Pancreas (tissue), 10 donors: ENCODE measurements at regions not wholly inside any gene's neighbourhood (a gene's known extent, or its start where the extent isn't known, plus 50 kb on each side); places are given as distances from the start of the nearest gene placed in this dataset.

Source experiments
- ATAC-seq, 4 donors: fragments of 200-7000 bp; cut with Tn5 transposase; one replicate each; pipeline versions ENCODE4 v1.8.0 to v1.9.1; 2020; ENCODE audit warnings: mild to moderate bottlenecking in 4 of 4, moderate library complexity in 4 of 4
- DNase-seq, 6 donors: peaks; one replicate each; pipeline ENCODE4 v3.0.0-alpha.2; 2020
- FAIRE-seq: peaks from 2 replicates; lab custom pipeline; 2012; peaks lifted over from hg19 to GRCh38; lab: Jason Lieb, UNC
- H3K27ac ChIP-seq, 4 donors: fragments of 200-600 bp; sonication (generic); 1 replicate in 3 of 4; 2 replicates in 1 of 4; pipeline versions ENCODE4 v1.5.0 to v1.8.0; 2020
- H3K27me3 ChIP-seq, 4 donors: fragments of 200-600 bp; one replicate each; pipeline ENCODE4 v1.8.0; 2021
- H3K36me3 ChIP-seq, 3 donors: fragments of 200-600 bp; sonication (generic) in 1 of 3; one replicate each; pipeline versions ENCODE4 v1.5.0 to v1.8.0; 2020 to 2021
- H3K4me1 ChIP-seq, 3 donors: fragments of 200-600 bp; one replicate each; pipeline ENCODE4 v1.8.0; 2021
- H3K4me3 ChIP-seq, 4 donors: fragments of 200-600 bp; sonication (generic) in 2 of 4; one replicate each; pipeline versions ENCODE4 v1.5.0 to v1.8.0; 2020 to 2021
- H3K9me3 ChIP-seq, 4 donors: fragments of 200-600 bp; one replicate each; pipeline ENCODE4 v1.8.0; 2021
- WGBS, 2 donors: extraction: QIAGEN DNeasy Blood & Tissue Kit; methylation state at CpG; one replicate each; pipeline ENCODE4 v1.1.7; 2013; 5-methylcytosine and 5-hydroxymethylcytosine counted together
- intact Hi-C, 3 donors: fragments of 100-400 bp; cut with DNase I; formaldehyde crosslinking; loops; one replicate each; pipeline versions ENCODE4 v1.11.1 to v1.14.2; 2022
- TF ChIP-seq, protein P1 (sequence below), 4 donors: fragments of 200-600 bp; sonication (generic) in 3 of 4; IDR thresholded peaks; one replicate each; pipeline versions ENCODE4 v1.5.0 to v1.8.0; 2021; ENCODE audit warnings: antibody characterized with exemption in 4 of 4
- donor health status: healthy with polysubstance abuse.
- donor health status: DM: no; HTN: no; CAD: no; lungs with moderate emphysema.
- donor health status: DM: no; HTN: no; CAD: no.
- donor health status: control.
- donor health status: control.
- donor health status: Bipolar disorder and iron deficiency.
- donor health status: DM: yes; HTN: yes; CAD: no.
- donor health status: DM: no; HTN: no; CAD: no.
- donor health status: DM: no; HTN: no; CAD: no.
- donor health status: DM: yes; HTN: yes; CAD: no.

GRCh38 chr4:159684061-159684460 is 581.2 kb downstream of the RAPGEF2 start:
- intact Hi-C loops, result no loop called here
- WGBS, 2 donors, result 89 to 93% methylated on average over 1 of the region's 1 CpG
- no peak for FAIRE-seq

DNA sequence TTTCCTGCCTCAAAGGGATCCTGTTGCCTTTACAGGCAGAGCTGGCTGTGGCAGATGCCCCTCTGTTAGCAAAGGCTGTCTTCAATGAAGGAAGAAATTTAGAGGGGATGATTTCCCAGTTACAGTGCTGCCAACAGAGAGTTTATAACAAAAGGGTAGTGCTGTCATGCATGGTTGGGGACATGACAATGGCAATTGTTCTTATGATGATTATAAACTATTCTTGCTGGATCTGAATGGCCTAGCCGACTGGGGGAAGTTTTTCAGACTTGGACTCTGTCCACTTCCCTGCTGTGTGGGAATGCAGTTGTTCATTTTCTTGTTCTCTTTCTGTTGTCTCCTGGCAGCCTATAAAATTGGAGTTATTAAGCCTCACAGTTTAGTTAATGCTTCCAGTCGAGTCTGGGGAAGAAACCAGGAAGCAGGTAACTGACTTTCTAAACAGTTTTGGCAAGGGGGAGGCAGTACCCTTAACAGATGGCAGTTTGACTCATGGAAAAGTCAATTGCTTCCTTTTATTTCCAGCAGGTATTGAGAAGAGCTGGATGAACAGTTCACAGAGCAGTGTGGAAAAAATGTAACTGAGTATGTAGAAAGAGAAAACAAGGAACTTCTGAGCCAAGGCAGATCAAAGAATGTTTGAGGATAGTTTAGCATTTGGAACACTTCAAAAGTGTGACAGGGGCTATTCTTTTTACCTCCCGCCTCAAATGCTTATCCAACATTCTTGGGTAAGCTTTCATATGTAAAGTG is 582.6 kb downstream of the RAPGEF2 start:
- peak; percentile 63 to 96 (median 84) for ATAC-seq
- Histone ChIP-seq H3K27ac (peak overlapping the region in 2 of 4 donors; percentile 30 to 75), H3K4me1 (peaks cover 0 to 14% (median 7%) of the 10 kb centered on the region in 3 donors), H3K36me3 (no peaks in the 10 kb centered on the region), H3K9me3 (no peaks in the 10 kb centered on the region), H3K27me3 (no peaks in the 10 kb centered on the region), H3K4me3 (no peak overlapping the region)
- WGBS, 2 donors, result 16 to 19% methylated on average over 3 of the region's 3 CpGs
- TF ChIP-seq, protein P1, sequence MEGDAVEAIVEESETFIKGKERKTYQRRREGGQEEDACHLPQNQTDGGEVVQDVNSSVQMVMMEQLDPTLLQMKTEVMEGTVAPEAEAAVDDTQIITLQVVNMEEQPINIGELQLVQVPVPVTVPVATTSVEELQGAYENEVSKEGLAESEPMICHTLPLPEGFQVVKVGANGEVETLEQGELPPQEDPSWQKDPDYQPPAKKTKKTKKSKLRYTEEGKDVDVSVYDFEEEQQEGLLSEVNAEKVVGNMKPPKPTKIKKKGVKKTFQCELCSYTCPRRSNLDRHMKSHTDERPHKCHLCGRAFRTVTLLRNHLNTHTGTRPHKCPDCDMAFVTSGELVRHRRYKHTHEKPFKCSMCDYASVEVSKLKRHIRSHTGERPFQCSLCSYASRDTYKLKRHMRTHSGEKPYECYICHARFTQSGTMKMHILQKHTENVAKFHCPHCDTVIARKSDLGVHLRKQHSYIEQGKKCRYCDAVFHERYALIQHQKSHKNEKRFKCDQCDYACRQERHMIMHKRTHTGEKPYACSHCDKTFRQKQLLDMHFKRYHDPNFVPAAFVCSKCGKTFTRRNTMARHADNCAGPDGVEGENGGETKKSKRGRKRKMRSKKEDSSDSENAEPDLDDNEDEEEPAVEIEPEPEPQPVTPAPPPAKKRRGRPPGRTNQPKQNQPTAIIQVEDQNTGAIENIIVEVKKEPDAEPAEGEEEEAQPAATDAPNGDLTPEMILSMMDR (IDR thresholded peaks at IDR 0.05), result no peak
- intact Hi-C loops, result no loop called here
- DNase-seq, result no peak
- no peak for FAIRE-seq

More at GRCh38 chr4:159684061-159684460, 581.2 kb downstream of the RAPGEF2 start:
- H3K4me1 ChIP-seq, result peaks cover 0 to 14% (median 7%) of the 10 kb centered on the region in 3 donors
- no peaks in the 10 kb centered on the region for H3K36me3 ChIP-seq
- DNase-seq (no peak), ATAC-seq (no peak)
- no peak overlapping the region for H3K4me3 ChIP-seq
- no peak overlapping the region for H3K27ac ChIP-seq
- no peaks in the 10 kb centered on the region for H3K9me3 ChIP-seq
- H3K27me3 ChIP-seq, result no peaks in the 10 kb centered on the region
- TF ChIP-seq, protein P1 (IDR thresholded peaks at IDR 0.05), result no peak

DNA sequence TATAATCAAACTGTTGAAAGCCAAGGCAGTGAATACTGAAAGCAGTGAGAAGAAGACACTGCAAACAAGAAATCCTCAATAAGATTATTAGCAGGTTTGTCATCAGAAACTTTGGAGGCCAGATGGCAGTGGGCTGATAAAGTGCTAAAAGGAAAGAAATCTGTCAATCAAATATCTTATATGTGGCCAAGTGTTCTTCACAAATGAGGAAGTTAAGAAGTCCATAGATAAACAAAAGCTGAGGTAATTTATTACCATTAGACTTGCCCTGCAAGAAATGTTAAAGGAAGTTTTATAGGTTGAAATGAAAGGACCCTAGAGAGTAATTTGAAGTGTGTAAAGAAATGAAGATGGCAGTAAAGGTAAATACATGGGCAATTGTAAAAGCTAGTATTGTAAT is 586.6 kb downstream of the RAPGEF2 start:
- DNase-seq (no peak), FAIRE-seq (no peak), ATAC-seq (peak in 1 of 4 donors; percentile 7)
- Histone ChIP-seq H3K4me1 (peaks cover 0 to 14% (median 7%) of the 10 kb centered on the region in 3 donors), H3K27ac (no peak overlapping the region), H3K9me3 (no peaks in the 10 kb centered on the region), H3K36me3 (no peaks in the 10 kb centered on the region), H3K27me3 (no peaks in the 10 kb centered on the region), H3K4me3 (no peak overlapping the region)
- intact Hi-C loops, result no loop called here
- TF ChIP-seq, protein P1 (IDR thresholded peaks at IDR 0.05), result no peak

GRCh38 chr4:159697322-159698283 is 594.7 kb downstream of the RAPGEF2 start:
- H3K9me3 ChIP-seq, result no peaks in the 10 kb centered on the region
- intact Hi-C loops, result no loop called here
- peak in 2 of 4 donors; percentile 34 to 43 for ATAC-seq
- no peak overlapping the region for H3K4me3 ChIP-seq
- H3K27me3 ChIP-seq, result no peaks in the 10 kb centered on the region
- FAIRE-seq, result no peak
- TF ChIP-seq, protein P1 (IDR thresholded peaks at IDR 0.05), result no peak
- no peaks in the 10 kb centered on the region for H3K4me1 ChIP-seq
- H3K36me3 ChIP-seq, result no peaks in the 10 kb centered on the region
- no peak overlapping the region for H3K27ac ChIP-seq
- 87 to 91% methylated on average over 6 of the region's 6 CpGs for WGBS, 2 donors
- no peak for DNase-seq
